AG04449 (cell line): ENCODE measurements at regions not wholly inside any gene's neighbourhood (a gene's known extent, or its start where the extent isn't known, plus 50 kb on each side); places are given as distances from the start of the nearest gene placed in this dataset.

Experiments used
- CTCF ChIA-PET: fragments of 350-600 bp; formaldehyde crosslinking; extraction: SDS; loops from one replicate; lab custom pipeline; 2021; ENCODE audit warnings: antibody characterized with exemption; lab: Yijun Ruan, JAX
- POLR2A ChIA-PET: fragments of 400-600, 350-600 bp; formaldehyde crosslinking; extraction: SDS; loops from one replicate; lab custom pipeline; 2020; ENCODE audit warnings: antibody characterized with exemption, inconsistent platforms; lab: Yijun Ruan, JAX
- DNase-seq: peaks from one replicate; pipeline ENCODE4 v3.0.0-alpha.2; 2010; ENCODE audit warnings: low read depth, low spot score
- H3K4me3 ChIP-seq: 2 replicates; pipeline ENCODE4 v1.5.1; 2011; ENCODE audit warnings: low read depth, mild to moderate bottlenecking, control low read depth, low read length
- TF ChIP-seq, protein P1 (sequence below): IDR thresholded peaks from one replicate; pipeline ENCODE4 v1.5.1; 2011; ENCODE audit warnings: mild to moderate bottlenecking, moderate library complexity, low read length, control low read depth, inconsistent platforms; ENCODE audit not compliant: insufficient read depth; ENCODE audit errors: missing control alignments

DNA sequence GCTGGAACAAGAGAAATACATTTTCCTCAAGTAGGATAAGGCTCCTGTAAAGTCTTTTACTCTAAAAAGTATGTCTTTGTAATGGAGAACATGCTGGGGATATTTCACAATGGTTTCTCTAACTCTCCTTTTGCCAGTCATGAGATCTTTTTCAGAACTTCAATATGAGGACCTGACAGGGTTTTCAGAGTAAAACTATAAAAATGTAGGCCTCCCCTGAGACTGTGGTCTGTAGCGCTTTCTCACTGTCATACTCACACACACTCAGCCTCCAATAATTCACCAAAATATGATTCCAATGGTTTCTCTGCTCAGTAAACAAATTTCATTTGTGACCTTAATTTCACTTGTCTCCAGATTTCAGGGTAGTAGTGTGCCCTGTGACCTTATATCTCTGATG, 440.1 kb upstream of the PTBP2 start:
- ChIA-PET POLR2A (no interaction called here), CTCF (no interaction called here)
- DNase-seq, result no peak
- TF ChIP-seq, protein P1, sequence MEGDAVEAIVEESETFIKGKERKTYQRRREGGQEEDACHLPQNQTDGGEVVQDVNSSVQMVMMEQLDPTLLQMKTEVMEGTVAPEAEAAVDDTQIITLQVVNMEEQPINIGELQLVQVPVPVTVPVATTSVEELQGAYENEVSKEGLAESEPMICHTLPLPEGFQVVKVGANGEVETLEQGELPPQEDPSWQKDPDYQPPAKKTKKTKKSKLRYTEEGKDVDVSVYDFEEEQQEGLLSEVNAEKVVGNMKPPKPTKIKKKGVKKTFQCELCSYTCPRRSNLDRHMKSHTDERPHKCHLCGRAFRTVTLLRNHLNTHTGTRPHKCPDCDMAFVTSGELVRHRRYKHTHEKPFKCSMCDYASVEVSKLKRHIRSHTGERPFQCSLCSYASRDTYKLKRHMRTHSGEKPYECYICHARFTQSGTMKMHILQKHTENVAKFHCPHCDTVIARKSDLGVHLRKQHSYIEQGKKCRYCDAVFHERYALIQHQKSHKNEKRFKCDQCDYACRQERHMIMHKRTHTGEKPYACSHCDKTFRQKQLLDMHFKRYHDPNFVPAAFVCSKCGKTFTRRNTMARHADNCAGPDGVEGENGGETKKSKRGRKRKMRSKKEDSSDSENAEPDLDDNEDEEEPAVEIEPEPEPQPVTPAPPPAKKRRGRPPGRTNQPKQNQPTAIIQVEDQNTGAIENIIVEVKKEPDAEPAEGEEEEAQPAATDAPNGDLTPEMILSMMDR, result no peak
- H3K4me3 ChIP-seq, result no peak overlapping the region

DNA sequence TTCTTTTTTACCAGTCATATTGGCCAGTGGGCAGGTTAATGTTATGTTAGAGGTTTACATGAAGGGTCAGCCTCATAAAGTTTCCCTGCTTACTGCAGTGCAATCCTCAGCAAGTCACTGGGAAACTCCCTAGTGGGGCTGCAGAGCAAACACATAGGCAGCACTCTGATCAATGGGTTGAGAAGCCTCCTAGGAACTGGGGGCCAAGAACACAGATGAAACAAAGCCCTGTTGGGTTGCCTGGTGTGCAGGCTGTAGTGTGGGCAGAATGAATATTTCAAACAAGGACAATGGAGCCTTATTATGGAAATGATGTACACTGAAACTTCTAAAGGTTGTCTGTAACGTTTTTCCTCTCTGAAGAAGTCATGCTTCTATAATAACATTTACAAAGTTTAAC, 431.6 kb upstream of the PTBP2 start:
- POLR2A ChIA-PET, result no interaction called here
- TF ChIP-seq, protein P1, result no peak
- CTCF ChIA-PET, result no interaction called here
- DNase-seq, result no peak
- no peak overlapping the region for H3K4me3 ChIP-seq

DNA sequence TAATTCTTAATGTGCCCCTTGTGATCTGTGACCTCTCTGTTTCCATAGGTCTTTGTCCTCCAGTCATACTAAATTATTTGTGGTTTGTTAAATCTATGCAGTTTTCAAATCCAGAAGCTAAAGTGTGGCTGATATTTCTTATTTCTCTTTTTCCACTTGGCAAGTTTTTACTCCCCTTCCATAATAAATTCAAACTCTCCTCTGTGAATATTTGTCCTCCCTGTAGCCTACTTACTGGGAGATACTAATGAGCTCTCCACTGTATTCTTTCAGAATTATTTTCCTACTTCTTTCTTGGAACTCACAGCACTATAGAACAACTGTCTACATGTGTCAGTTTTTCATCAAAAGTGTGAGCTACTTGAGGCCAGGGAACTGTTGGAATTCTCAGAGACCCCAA, 430.8 kb upstream of the PTBP2 start:
- H3K4me3 ChIP-seq, result no peak overlapping the region
- TF ChIP-seq, protein P1, result no peak
- ChIA-PET POLR2A (no interaction called here), CTCF (no interaction called here)
- no peak for DNase-seq

DNA sequence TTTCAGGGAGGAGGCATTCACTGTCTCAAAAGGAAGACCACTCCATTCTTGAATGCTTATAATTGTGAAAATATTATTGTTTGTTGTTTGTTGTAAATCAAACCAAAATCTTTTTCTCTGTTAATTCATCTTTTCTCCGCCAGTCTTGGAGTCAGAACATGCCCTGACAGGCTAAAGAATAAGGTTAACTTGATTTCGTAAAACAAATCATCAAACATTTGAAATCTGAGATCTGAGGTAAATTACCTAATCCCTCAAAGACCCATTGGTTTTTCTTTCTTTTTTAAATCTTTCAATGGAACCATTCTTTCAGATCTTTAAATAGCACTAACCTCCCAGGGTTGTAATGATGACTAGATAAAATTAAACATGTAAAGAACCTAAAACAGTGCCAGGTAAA, 430.1 kb upstream of the PTBP2 start:
- ChIA-PET POLR2A (no interaction called here), CTCF (no interaction called here)
- TF ChIP-seq, protein P1, result no peak
- no peak overlapping the region for H3K4me3 ChIP-seq
- no peak for DNase-seq

DNA sequence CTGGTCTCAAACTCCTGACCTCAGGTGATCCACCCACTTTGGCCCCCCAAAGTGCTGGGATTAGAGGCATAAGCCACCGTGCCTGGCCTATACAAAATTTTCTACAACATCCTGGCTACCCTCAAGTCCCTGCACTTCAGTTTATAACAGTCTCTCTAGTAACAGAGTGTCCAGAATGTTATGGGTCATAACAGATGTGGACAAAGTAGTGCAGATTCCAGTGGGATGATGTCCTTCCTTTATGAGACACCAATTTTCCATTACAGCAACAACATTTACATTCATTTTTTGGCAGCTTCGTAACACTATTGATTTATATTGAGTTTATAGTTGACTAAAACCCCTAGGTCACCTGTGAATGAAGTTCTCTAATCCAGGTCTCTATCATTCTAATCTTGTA, 429.4 kb upstream of the PTBP2 start:
- CTCF ChIA-PET, result no interaction called here
- H3K4me3 ChIP-seq, result no peak overlapping the region
- POLR2A ChIA-PET, result no interaction called here
- TF ChIP-seq, protein P1, result no peak
- DNase-seq, result no peak

DNA sequence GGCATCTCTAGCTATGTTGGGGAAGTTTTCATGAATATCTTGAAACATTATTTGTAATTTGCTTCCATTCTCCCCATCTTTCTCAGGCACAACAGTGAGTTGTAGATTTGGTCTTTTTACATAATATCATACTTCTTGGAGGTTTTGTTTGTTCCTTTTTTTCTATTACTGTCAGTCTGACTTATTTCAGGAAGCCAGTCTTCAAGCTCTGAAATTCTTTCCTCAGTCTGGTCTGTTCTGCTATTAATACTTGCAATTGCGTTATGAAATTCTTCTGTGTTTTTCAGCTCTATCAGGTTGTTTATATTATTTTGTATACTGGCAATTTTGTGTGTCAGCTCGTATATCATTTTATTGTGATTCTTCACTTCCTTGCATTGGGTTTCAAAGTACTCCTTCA, 424.6 kb upstream of the PTBP2 start:
- POLR2A ChIA-PET, result no interaction called here
- TF ChIP-seq, protein P1, result no peak
- H3K4me3 ChIP-seq, result no peak overlapping the region
- CTCF ChIA-PET, result interaction anchor here (1.0 kb wide), 1 partner anchor 61 kb away, joined by 3 read pairs; no protein-coding TSS in a partner anchor
- DNase-seq, result no peak
